GM21576 (cell line): ENCODE measurements at regions not wholly inside any gene's neighbourhood (a gene's known extent, or its start where the extent isn't known, plus 50 kb on each side); places are given as distances from the start of the nearest gene placed in this dataset.

Experiments
- ATAC-seq: cut with Tn5 transposase; IDR thresholded peaks from one replicate; pipeline ENCODE4 v1.9.1; 2021; ENCODE audit warnings: mild to moderate bottlenecking, moderate library complexity; ENCODE audit not compliant: unreplicated experiment

GRCh38 chr1:182129398-182129797, 67.9 kb upstream of the ZNF648 start:
- no peak for ATAC-seq

GRCh38 chr1:182128502-182128901, 67.0 kb upstream of the ZNF648 start:
- ATAC-seq = no peak

DNA sequence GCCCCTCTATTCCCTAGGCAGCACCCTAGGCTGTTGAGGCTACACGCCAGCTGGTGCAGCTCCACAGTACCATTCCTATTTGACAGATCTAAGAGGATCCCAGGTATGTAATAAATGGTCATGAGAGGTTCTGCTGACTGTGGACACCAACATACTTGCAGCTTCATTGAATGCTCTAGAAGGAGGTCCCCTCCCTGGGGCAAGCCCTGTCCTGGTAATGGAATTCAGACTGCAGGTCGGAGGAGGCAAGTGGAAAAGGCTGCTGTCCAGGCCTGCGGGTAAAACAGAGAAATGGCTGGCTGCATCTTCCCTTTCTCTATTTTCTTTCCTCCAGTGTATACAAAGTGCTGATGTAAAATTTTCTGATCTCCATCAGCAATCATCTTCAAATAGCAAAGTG, 66.1 kb upstream of the ZNF648 start:
- ATAC-seq = no peak

DNA sequence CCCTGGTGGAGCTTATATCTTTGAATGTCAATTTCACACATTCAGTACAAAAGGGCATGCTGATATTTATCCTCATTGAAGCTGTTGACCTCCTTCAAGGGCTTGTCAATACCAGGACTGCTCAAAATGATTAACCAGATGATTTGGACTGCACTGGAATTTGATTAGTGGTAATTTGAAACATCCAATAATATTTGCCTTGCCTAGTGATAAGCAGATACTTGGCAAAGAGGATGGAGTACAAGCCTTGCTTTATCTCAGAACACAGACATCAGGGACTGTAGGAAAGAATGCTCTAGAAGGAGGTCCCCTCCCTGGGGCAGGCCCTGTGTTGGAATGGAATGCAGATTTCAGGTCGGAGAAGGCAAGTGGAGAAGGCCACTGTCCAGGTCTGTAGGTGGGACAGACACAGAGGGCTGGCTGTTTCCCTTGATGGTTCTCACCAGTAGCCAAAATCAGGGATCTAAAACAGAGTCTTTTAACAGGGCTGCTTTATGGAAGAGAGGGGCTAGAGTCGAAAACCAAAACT, 64.8 kb upstream of the ZNF648 start:
- ATAC-seq = no peak

GRCh38 chr1:182122913-182123260, 61.4 kb upstream of the ZNF648 start:
- ATAC-seq = no peak

DNA sequence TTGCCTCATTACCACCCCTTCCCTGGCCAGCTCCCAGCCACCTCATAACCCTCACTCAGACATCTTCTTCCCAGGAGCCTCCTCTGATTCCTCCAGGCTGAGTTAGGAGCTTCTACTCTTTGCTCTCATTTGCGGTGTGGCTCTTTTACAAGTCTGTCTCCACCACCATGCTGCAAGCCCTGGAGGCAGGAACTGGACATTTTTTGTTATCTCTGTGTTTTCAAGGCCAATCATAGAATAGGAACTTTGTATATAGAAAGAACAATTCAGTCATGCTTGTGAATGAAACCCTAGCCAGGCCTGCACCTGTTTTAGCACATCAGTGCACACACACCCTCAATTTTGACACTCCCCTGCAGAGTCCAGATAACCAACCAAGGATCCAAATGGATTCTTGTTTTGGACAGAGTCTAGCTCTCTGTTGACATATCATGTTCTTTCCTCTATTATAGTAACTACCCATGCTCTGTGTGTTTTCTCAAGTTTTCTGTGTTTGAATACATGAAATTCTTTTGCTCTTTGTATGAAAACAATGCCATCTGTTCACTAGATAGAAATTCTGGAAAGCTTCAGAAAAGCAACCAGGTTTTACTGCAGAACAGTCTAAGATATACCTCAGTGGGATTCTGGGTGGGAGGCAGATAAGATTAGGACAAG, 60.9 kb upstream of the ZNF648 start:
- ATAC-seq = no peak

DNA sequence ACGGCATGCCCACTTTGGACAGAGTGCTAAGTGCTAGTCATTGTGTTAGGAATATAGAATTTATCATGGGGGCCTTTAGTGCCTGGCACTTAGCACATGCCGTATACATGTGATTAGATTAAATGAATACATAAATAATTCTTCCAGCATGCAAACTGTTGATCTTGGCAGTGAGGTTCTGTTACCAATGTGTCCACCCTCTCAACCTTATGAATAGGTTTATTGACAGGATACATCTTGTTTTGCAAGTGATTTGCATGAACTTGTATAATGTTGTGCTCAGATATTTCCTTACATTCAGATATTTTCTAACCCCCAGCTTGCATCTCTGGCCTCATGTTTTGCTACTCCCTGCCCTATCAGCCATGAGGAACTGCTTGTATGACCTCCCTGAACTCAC, 60.3 kb upstream of the ZNF648 start:
- no peak for ATAC-seq

- ATAC-seq = no peak
These were observed 59.1 kb upstream of the ZNF648 start for GRCh38 chr1:182120411-182121258.

- ATAC-seq = no peak
These were observed 58.1 kb upstream of the ZNF648 start for GRCh38 chr1:182119631-182120030.

- ATAC-seq = no peak
These were observed 57.3 kb upstream of the ZNF648 start for GRCh38 chr1:182118851-182119250.

GRCh38 chr1:182114627-182115023, 53.1 kb upstream of the ZNF648 start:
- ATAC-seq = no peak

DNA sequence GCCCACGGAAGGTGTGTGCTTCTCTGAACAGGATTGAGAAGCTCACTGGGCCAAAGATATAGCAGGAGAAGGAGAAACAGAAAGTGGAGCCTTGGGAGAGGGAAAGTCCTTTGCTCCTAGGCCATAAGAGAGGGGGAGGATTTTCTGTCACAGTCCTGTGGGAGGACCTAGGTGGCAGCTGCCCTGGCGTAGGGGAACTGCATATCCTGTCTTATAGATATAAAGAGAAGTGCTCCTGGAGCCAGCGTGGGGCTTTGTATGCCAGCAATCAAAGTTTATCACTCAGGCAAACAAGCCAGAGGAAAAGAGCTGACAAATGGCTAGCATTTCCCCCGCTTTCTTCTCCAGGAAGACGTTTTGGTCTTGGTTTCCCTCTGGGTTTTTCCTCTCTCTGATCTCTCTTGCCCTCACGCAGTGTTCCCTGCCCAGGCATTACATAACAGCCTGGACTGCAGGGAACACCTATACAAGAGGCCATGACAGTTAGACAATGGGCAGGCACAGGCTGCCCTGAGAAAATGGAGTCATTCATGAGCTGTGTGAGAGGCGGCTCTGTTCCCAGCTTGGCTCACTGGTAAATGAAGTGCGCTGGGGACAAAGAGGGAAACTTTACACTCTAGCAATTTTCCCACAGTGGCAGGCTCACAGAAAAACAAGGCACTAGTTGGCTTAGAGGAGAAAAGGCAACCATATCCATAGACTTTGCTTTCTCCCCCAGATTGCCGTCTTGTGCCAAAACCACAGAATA, 52.5 kb upstream of the ZNF648 start:
- no peak for ATAC-seq

DNA sequence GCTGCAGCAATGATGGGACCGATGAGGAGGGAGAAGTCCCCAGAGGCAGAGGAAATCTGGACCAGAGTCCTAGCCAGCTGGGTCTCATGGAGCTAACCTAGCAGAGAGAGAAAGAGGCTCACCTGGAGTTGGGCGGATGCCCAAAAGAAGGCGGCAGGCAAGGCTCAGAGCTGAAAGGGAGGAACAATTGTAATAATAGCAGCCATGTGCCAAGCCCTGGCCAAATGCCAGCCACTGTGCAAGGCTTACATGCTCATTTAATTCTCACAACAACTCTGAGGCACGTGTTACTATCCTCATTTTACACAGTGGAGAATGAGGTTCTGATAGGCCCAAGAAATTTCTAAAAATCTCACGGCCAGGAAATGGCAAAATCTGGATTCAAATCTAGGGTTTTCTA, 50.0 kb upstream of the ZNF648 start:
- ATAC-seq = no peak
